ENCODE measurements at regions not wholly inside any gene's neighbourhood (a gene's known extent, or its start where the extent isn't known, plus 50 kb on each side); places are given as distances from the start of the nearest gene placed in this dataset.

DNA sequence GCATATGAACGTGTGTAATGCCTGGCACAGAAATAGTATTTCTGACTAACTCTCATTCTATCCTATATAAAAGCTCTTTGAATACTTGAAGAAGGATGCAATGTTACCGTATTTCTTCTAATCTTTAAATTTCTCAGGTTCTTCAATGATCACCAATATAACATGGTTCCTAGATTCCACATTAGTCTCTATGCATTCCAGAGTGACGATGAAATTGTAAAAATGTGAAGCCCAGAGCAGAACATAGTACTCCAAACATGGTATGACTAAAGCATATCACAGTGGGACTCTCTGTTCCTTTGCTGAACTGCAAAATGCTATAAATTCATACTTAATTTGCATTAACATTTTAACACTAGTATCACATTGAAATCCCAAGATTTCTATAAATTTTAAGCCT lies 877.6 kb upstream of the CHORDC1 start:
- TF ChIP-seq, protein P1, sequence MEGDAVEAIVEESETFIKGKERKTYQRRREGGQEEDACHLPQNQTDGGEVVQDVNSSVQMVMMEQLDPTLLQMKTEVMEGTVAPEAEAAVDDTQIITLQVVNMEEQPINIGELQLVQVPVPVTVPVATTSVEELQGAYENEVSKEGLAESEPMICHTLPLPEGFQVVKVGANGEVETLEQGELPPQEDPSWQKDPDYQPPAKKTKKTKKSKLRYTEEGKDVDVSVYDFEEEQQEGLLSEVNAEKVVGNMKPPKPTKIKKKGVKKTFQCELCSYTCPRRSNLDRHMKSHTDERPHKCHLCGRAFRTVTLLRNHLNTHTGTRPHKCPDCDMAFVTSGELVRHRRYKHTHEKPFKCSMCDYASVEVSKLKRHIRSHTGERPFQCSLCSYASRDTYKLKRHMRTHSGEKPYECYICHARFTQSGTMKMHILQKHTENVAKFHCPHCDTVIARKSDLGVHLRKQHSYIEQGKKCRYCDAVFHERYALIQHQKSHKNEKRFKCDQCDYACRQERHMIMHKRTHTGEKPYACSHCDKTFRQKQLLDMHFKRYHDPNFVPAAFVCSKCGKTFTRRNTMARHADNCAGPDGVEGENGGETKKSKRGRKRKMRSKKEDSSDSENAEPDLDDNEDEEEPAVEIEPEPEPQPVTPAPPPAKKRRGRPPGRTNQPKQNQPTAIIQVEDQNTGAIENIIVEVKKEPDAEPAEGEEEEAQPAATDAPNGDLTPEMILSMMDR (IDR thresholded peaks at IDR 0.05; ENCODE audit: extremely low read depth in 1 of 2, insufficient read depth in 1 of 2, low read depth in 1 of 2, low read length in 2 of 2), result no peak
- TF ChIP-seq JUN (IDR thresholded peaks at IDR 0.05; ENCODE audit: borderline replicate concordance, insufficient read depth, insufficient read length, low read depth) (no peak), POLR2A (IDR thresholded peaks at IDR 0.05; ENCODE audit: low read depth, low read length) (no peak), EZH2 (IDR thresholded peaks at IDR 0.05; ENCODE audit: borderline replicate concordance, low read depth, low read length, severe bottlenecking) (no peak)

Data from endothelial cell of umbilical vein (primary cell).